ENCODE measurements at regions not wholly inside any gene's neighbourhood (a gene's known extent, or its start where the extent isn't known, plus 50 kb on each side); places are given as distances from the start of the nearest gene placed in this dataset.

GRCh38 chrX:20519146-20519545, 252.4 kb upstream of the RPS6KA3 start (continued):
- no peak for TF ChIP-seq REST (IDR thresholded peaks at IDR 0.05; ENCODE audit: borderline replicate concordance)
- no peak for TF ChIP-seq REST (CRISPR knock-in tag; IDR thresholded peaks at IDR 0.05; ENCODE audit: low read depth)
- no peak for TF ChIP-seq CREB3 (tag; conservative IDR thresholded peaks at IDR 0.05; ENCODE audit: low read depth)

Measured in K562 (cell line).